ENCODE measurements at regions not wholly inside any gene's neighbourhood (a gene's known extent, or its start where the extent isn't known, plus 50 kb on each side); places are given as distances from the start of the nearest gene placed in this dataset.

DNA sequence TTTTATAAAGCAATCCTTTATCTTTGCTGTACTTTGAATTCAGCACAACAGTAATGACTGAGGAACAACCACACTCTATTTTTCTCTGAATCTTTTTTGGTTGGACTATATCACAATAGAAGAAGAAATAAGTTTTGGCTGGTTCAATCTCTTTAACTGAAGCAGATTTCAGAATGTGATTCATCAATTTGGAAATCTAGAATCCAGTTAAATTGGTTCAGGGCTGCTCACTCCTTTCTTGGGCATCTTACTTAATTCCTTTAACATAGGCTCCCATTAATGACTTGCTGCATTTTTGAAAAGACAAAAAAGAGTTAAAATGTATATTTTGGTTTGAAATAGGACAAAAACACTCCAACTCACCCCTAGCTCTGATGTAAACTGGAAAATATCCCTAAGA lies 688.3 kb upstream of the NECTIN3 start:
- DNase-seq (ENCODE audit: low read depth): no peak
- TF ChIP-seq, protein P1, sequence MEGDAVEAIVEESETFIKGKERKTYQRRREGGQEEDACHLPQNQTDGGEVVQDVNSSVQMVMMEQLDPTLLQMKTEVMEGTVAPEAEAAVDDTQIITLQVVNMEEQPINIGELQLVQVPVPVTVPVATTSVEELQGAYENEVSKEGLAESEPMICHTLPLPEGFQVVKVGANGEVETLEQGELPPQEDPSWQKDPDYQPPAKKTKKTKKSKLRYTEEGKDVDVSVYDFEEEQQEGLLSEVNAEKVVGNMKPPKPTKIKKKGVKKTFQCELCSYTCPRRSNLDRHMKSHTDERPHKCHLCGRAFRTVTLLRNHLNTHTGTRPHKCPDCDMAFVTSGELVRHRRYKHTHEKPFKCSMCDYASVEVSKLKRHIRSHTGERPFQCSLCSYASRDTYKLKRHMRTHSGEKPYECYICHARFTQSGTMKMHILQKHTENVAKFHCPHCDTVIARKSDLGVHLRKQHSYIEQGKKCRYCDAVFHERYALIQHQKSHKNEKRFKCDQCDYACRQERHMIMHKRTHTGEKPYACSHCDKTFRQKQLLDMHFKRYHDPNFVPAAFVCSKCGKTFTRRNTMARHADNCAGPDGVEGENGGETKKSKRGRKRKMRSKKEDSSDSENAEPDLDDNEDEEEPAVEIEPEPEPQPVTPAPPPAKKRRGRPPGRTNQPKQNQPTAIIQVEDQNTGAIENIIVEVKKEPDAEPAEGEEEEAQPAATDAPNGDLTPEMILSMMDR (IDR thresholded peaks at IDR 0.05; ENCODE audit: insufficient read depth, low read length, poor library complexity, severe bottlenecking): no peak
- H3K4me3 ChIP-seq (ENCODE audit: low read depth, low read length): no peak overlapping the region
- no peaks in the 10 kb centered on the region for H3K27me3 ChIP-seq (ENCODE audit: control insufficient read depth, insufficient read depth, low read length)
- no peaks in the 10 kb centered on the region for H3K36me3 ChIP-seq (ENCODE audit: control insufficient read depth, insufficient read depth, low read length)

- Histone ChIP-seq H3K36me3 (ENCODE audit: control insufficient read depth, insufficient read depth, low read length) (no peaks in the 10 kb centered on the region), H3K27me3 (ENCODE audit: control insufficient read depth, insufficient read depth, low read length) (no peaks in the 10 kb centered on the region), H3K4me3 (ENCODE audit: low read depth, low read length) (no peak overlapping the region)
- TF ChIP-seq, protein P1 (IDR thresholded peaks at IDR 0.05; ENCODE audit: insufficient read depth, low read length, poor library complexity, severe bottlenecking): no peak
- no peak for DNase-seq (ENCODE audit: low read depth)
Measured at GRCh38 chr3:110384601-110385000, 687.0 kb upstream of the NECTIN3 start.

DNA sequence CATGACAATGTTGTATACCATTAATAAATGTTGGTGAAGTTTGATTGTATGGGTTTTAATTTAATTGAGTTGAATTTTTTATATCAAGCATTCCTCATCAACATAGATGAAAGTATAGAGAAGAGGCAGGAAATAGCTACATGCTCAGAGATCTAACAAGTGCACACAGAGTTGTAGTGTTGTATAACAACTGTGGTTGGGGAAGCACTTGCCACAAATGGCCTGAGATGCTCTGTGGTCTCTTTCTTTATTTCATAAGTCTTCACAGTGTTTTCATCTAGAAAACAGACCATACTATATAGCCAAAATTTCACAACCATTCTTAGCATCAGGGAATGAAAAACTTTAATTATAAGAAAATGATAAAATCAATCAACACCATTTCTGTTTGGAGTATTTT lies 682.6 kb upstream of the NECTIN3 start:
- Histone ChIP-seq H3K4me3 (ENCODE audit: low read depth, low read length) (no peak overlapping the region), H3K36me3 (ENCODE audit: control insufficient read depth, insufficient read depth, low read length) (no peaks in the 10 kb centered on the region), H3K27me3 (ENCODE audit: control insufficient read depth, insufficient read depth, low read length) (no peaks in the 10 kb centered on the region)
- no peak for DNase-seq (ENCODE audit: low read depth)
- TF ChIP-seq, protein P1 (IDR thresholded peaks at IDR 0.05; ENCODE audit: insufficient read depth, low read length, poor library complexity, severe bottlenecking): no peak

DNA sequence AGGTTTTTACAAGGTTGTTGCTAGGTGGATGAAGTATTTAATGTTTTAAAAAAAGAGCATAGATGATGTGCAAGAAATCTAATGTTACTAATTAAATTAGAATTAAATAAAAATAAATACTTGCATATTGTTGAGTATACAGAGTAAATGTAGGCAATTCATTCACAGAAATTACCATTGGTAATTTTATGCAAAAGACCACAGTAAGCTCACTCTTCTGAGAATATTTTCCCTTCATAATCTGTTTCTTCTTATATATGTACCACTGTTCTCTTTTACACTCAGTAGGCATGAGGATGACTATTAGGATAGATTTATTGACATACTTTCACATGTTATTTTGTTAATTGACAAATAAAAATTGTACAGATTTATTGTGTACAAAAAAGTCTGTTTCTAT lies 681.2 kb upstream of the NECTIN3 start:
- DNase-seq (ENCODE audit: low read depth): no peak
- no peaks in the 10 kb centered on the region for H3K27me3 ChIP-seq (ENCODE audit: control insufficient read depth, insufficient read depth, low read length)
- TF ChIP-seq, protein P1 (IDR thresholded peaks at IDR 0.05; ENCODE audit: insufficient read depth, low read length, poor library complexity, severe bottlenecking): no peak
- no peak overlapping the region for H3K4me3 ChIP-seq (ENCODE audit: low read depth, low read length)
- H3K36me3 ChIP-seq (ENCODE audit: control insufficient read depth, insufficient read depth, low read length): no peaks in the 10 kb centered on the region

GRCh38 chr3:110391042-110391441 lies 680.6 kb upstream of the NECTIN3 start:
- H3K36me3 ChIP-seq (ENCODE audit: control insufficient read depth, insufficient read depth, low read length): no peaks in the 10 kb centered on the region
- DNase-seq (ENCODE audit: low read depth): no peak
- H3K4me3 ChIP-seq (ENCODE audit: low read depth, low read length): no peak overlapping the region
- no peaks in the 10 kb centered on the region for H3K27me3 ChIP-seq (ENCODE audit: control insufficient read depth, insufficient read depth, low read length)
- TF ChIP-seq, protein P1 (IDR thresholded peaks at IDR 0.05; ENCODE audit: insufficient read depth, low read length, poor library complexity, severe bottlenecking): no peak

- H3K4me3 ChIP-seq (ENCODE audit: low read depth, low read length): no peak overlapping the region
- no peak for DNase-seq (ENCODE audit: low read depth)
- no peaks in the 10 kb centered on the region for H3K27me3 ChIP-seq (ENCODE audit: control insufficient read depth, insufficient read depth, low read length)
- no peaks in the 10 kb centered on the region for H3K36me3 ChIP-seq (ENCODE audit: control insufficient read depth, insufficient read depth, low read length)
- TF ChIP-seq, protein P1 (IDR thresholded peaks at IDR 0.05; ENCODE audit: insufficient read depth, low read length, poor library complexity, severe bottlenecking): no peak
Measured at GRCh38 chr3:110391640-110392395, 679.8 kb upstream of the NECTIN3 start.

Measured in kidney epithelial cell (primary cell).